Small intestine (tissue), 7 donors: ENCODE measurements at regions not wholly inside any gene's neighbourhood (a gene's known extent, or its start where the extent isn't known, plus 50 kb on each side); places are given as distances from the start of the nearest gene placed in this dataset.

Experiments
- DNase-seq, 2 donors: peaks; one replicate each; pipeline versions ENCODE4 v3.0.0 to v3.0.0-alpha.2; 2013
- FAIRE-seq: peaks from 2 replicates; lab custom pipeline; 2012; peaks lifted over from hg19 to GRCh38; lab: Jason Lieb, UNC
- H3K27ac ChIP-seq, 3 donors: one replicate each; pipeline ENCODE4 v1.5.1; 2013; ENCODE audit warnings: low read length in 2 of 3, mild to moderate bottlenecking in 2 of 3, control low read depth in 1 of 3, inconsistent platforms in 1 of 3, low read depth in 1 of 3, moderate library complexity in 1 of 3
- H3K27me3 ChIP-seq, 3 donors: one replicate each; pipeline ENCODE4 v1.6.1; 2013; ENCODE audit warnings: low read length in 3 of 3, inconsistent platforms in 1 of 3; ENCODE audit not compliant: control insufficient read depth in 3 of 3, insufficient read depth in 3 of 3
- H3K36me3 ChIP-seq, 3 donors: one replicate each; pipeline ENCODE4 v1.6.1; 2013; ENCODE audit warnings: low read length in 3 of 3, inconsistent platforms in 1 of 3, low read depth in 1 of 3, mild to moderate bottlenecking in 1 of 3, moderate library complexity in 1 of 3; ENCODE audit not compliant: control insufficient read depth in 3 of 3, insufficient read depth in 2 of 3
- H3K4me1 ChIP-seq, 3 donors: one replicate each; pipeline ENCODE4 v1.6.1; 2013; ENCODE audit warnings: low read length in 2 of 3, inconsistent platforms in 1 of 3, low read depth in 1 of 3, mild to moderate bottlenecking in 1 of 3, moderate library complexity in 1 of 3; ENCODE audit not compliant: control insufficient read depth in 3 of 3, insufficient read depth in 2 of 3
- H3K4me3 ChIP-seq, 3 donors: one replicate each; pipeline ENCODE4 v1.5.1; 2013; ENCODE audit warnings: low read length in 3 of 3, control low read depth in 1 of 3, inconsistent platforms in 1 of 3, low read depth in 1 of 3, mild to moderate bottlenecking in 1 of 3, moderate library complexity in 1 of 3
- H3K9me3 ChIP-seq, 2 donors: one replicate each; pipeline ENCODE4 v1.6.1; 2013; ENCODE audit warnings: low read depth in 1 of 2, low read length in 1 of 2; ENCODE audit not compliant: control insufficient read depth in 2 of 2, insufficient read depth in 1 of 2
- WGBS, 3 donors: extraction: QIAGEN DNeasy Blood & Tissue Kit; methylation state at CpG; one replicate each; pipeline ENCODE4 v1.1.7; 2013; 5-methylcytosine and 5-hydroxymethylcytosine counted together
- donor health status: healthy with polysubstance abuse.
- donor health status: control.
- donor health status: control.
- donor health status: Bipolar disorder and iron deficiency.
- donor health status: healthy.

DNA sequence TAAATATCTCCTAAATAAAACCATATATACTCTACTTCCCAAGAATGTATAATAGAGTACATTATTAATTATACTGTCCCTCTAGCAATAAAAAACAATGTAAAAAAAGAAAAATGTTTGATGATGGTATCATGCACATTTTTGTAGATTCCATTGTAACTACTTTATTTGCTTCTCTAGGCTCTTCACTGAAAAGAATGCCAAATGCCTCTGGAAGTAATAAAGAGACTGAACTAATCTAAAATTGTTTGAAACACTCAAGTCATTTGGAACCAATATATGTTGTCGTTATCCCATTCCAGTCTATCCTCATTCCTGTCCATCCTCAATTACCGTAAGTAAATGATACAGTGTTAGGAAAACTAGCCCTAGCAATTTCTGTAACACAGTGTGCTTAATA lies 233.6 kb downstream of the C12orf50 start:
- DNase-seq (no peak), FAIRE-seq (no peak)
- no peak overlapping the region for H3K27ac ChIP-seq
- WGBS, 3 donors = 62 to 83% (median 72%) methylated on average over 2 of the region's 2 CpGs
- no peaks in the 10 kb centered on the region for H3K36me3 ChIP-seq
- H3K4me3 ChIP-seq = no peak overlapping the region
- no peaks in the 10 kb centered on the region for H3K27me3 ChIP-seq
- H3K9me3 ChIP-seq = no peaks in the 10 kb centered on the region
- no peaks in the 10 kb centered on the region for H3K4me1 ChIP-seq

DNA sequence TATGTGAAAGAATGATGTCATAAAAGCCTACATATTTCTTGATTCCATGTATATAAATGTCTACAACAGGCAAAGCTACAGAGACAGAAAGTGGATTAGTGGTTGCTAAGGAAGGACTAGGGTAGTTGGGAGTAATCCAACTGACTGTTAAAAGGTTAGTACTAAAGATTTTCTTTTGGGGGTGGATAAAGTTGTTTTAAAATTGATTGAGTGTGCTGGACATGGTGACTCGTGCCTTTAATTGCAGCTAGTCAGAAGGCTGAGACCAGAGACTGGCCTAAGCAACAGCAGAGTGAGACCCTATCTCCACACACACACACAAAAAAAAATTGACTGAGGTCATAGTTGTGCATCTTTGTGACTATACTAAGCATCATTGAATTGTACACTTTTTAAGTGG lies 234.3 kb downstream of the C12orf50 start:
- Histone ChIP-seq H3K27me3 (no peaks in the 10 kb centered on the region), H3K4me3 (no peak overlapping the region), H3K4me1 (no peaks in the 10 kb centered on the region), H3K36me3 (no peaks in the 10 kb centered on the region), H3K9me3 (no peaks in the 10 kb centered on the region), H3K27ac (no peak overlapping the region)
- WGBS, 3 donors = 50 to 93% (median 70%) methylated on average over 1 of the region's 1 CpG
- DNase-seq (no peak), FAIRE-seq (no peak)

DNA sequence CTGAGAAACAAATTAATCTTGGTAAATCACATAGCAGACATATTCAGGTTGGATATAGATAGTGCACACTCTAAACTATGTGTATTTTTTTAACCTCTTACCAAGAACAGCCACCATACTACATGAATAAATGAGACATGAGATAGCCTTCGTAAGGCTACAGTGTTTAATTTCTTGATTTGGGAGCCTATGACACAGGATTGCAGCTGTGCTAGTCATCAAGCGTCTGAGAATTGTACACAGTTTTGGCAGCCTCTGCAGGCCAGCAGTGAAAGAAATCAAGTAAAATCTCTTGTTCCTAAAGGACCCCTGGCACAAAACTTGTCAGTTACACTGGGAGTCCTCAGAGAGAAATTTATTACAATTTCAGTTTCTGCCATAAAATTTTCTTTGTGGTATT lies 236.1 kb downstream of the C12orf50 start:
- Histone ChIP-seq H3K9me3 (no peaks in the 10 kb centered on the region), H3K27ac (no peak overlapping the region), H3K36me3 (no peaks in the 10 kb centered on the region), H3K27me3 (no peaks in the 10 kb centered on the region), H3K4me1 (no peaks in the 10 kb centered on the region), H3K4me3 (no peak overlapping the region)
- WGBS, 3 donors = 56 to 85% (median 77%) methylated on average over 2 of the region's 2 CpGs
- DNase-seq = no peak
- FAIRE-seq = no peak

DNA sequence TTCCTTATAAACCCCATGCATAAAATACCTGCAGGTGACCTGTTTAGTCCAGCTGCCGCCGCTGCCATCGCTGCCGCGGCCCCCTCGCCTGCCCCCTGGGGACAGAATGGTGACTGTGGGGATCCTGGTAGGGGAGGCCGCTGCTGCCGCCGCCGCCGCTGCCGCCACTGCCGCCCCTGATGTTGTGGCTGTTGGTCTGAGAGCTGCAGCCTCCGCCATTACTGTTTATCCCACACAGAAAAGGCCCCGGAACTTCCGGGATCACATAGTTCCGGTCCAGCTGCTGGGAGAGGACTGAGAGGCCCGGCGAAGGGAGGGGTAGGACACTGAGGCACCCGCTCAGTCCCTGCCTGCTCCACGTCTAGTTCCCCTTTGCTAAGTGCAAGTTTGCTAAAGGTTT lies 244.9 kb downstream of the C12orf50 start:
- no peak for DNase-seq
- H3K27me3 ChIP-seq = no peaks in the 10 kb centered on the region
- FAIRE-seq = no peak
- H3K4me1 ChIP-seq = no peaks in the 10 kb centered on the region
- no peaks in the 10 kb centered on the region for H3K36me3 ChIP-seq
- no peak overlapping the region for H3K27ac ChIP-seq
- WGBS, 3 donors = 94 to 96% (median 96%) methylated on average over 21 of the region's 21 CpGs
- H3K4me3 ChIP-seq = no peak overlapping the region
- no peaks in the 10 kb centered on the region for H3K9me3 ChIP-seq

DNA sequence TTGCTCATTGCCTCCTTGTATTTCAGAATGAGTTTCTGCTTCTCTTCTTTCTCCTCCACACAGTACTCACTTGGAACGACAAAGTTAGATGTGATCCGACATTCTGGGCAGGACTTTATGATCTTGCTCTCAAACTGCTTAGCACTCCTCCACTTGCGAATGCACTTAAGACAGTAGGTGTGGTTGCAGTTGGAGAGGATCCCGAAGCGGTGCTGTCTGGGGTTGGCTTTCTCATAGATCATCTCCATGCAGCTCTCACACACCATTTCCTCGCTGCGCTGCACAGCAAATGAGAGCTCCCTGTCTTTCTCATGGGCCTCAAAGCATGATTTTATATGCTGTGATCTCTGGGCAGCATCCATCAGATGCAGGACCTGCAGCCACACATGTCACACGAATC lies 245.7 kb downstream of the C12orf50 start:
- DNase-seq = no peak
- Histone ChIP-seq H3K4me1 (no peaks in the 10 kb centered on the region), H3K9me3 (no peaks in the 10 kb centered on the region), H3K27me3 (no peaks in the 10 kb centered on the region), H3K4me3 (no peak overlapping the region), H3K27ac (no peak overlapping the region), H3K36me3 (no peaks in the 10 kb centered on the region)
- no peak for FAIRE-seq
- 90 to 93% (median 91%) methylated on average over 8 of the region's 8 CpGs for WGBS, 3 donors

DNA sequence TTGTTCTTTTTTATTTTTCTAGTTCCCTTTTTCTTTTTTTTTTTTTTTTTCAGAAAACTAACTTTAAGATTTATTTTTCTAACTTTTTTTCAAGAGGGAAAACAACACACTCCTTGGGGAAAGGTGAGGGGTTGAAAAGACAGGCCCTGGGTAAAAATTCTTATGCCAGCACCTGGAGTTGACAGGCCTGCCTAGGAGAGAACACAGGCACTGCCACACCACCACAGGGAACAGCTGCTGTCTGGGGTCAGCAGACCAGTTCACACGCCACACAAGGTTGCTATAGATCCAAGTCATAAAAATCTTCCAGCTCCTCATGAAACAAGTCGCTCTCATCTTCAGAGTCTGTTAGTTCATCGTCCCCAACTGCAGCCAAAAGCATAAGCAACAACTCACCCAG lies 246.4 kb downstream of the C12orf50 start:
- 83 to 95% (median 88%) methylated on average over 3 of the region's 3 CpGs for WGBS, 3 donors
- Histone ChIP-seq H3K4me1 (no peaks in the 10 kb centered on the region), H3K27me3 (no peaks in the 10 kb centered on the region), H3K36me3 (no peaks in the 10 kb centered on the region), H3K27ac (no peak overlapping the region), H3K9me3 (no peaks in the 10 kb centered on the region), H3K4me3 (no peak overlapping the region)
- FAIRE-seq (peak; percentile 23), DNase-seq (no peak)

DNA sequence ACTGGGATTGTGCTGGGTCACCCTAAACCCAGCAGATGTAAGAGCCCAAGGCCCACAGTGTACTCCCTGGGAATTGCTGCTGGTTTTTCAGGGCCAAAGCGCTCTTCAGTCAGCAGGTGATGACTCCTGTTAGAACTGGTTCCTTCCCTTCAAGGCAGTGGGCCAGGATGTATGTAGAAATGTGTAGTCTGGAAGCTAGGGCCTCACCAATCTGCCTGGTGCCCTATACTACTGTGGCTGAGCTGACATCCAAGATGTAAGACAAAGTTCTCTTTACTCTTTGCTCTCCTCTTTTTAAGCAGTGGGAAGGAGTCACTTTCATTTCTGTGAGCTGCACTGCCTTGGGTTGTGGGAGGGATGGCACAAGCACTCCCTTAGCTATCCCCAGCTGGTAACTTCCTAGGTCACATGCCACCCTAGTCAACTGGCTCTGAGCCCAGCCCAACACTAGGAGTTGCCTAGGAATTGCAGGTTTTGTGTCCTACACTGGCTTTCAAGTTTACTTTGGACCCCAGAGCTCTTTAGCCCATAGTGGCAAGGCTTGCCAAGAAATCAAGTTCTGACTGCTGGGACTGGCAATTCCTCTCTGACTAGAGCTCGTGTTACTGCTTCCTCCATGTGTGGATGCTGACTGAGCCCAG lies 249.2 kb downstream of the C12orf50 start:
- H3K4me3 ChIP-seq = no peak overlapping the region
- H3K27me3 ChIP-seq = no peaks in the 10 kb centered on the region
- FAIRE-seq (no peak), DNase-seq (no peak)
- 69 to 71% (median 70%) methylated on average over 2 of the region's 2 CpGs for WGBS, 3 donors
- H3K36me3 ChIP-seq = no peaks in the 10 kb centered on the region
- no peaks in the 10 kb centered on the region for H3K9me3 ChIP-seq
- no peaks in the 10 kb centered on the region for H3K4me1 ChIP-seq
- H3K27ac ChIP-seq = no peak overlapping the region

DNA sequence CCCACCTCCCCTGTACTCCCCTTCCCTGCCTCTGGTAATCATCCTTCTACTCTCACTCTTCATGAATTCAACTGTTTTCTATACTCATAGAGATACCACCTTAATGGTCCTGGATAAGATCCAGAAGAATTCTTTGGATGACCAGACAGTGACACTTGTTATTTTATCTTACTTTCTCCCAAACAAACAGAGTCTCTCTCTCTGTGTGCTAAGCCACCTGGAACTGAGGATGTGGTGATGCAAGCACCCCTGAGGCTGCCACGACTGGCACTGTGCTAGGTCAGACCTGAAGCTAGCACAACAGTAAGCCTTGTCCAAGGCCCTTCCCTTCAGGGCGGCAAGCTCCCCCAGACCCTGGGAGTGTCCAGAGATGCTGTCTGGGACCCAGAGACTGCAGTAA lies 250.2 kb downstream of the C12orf50 start:
- no peaks in the 10 kb centered on the region for H3K36me3 ChIP-seq
- DNase-seq = no peak
- no peak for FAIRE-seq
- no peak overlapping the region for H3K4me3 ChIP-seq
- no peaks in the 10 kb centered on the region for H3K27me3 ChIP-seq
- 81 to 95% (median 81%) methylated on average over 2 of the region's 2 CpGs for WGBS, 3 donors
- no peaks in the 10 kb centered on the region for H3K9me3 ChIP-seq
- no peaks in the 10 kb centered on the region for H3K4me1 ChIP-seq
- H3K27ac ChIP-seq = no peak overlapping the region

DNA sequence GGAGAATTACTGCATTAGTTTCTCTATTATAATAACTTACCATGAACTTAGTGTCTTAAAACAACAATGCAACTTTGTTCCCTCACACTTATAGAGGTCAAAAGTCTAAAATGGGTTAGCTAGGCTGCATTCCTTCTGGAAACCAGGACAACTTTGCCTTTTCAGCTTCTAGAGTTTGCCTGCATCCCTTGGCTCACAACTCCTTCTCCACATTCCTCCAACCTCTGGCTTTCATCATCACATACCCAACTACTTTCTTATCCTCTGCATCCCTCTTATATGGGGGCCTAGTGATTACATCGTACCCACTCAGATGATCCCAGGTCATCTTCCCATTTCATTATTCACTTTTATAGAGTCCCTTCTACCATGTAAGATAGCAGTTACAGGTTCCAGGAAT lies 251.1 kb downstream of the C12orf50 start:
- Histone ChIP-seq H3K4me1 (no peaks in the 10 kb centered on the region), H3K27me3 (no peaks in the 10 kb centered on the region), H3K4me3 (no peak overlapping the region), H3K27ac (no peak overlapping the region), H3K9me3 (no peaks in the 10 kb centered on the region), H3K36me3 (no peaks in the 10 kb centered on the region)
- FAIRE-seq (no peak), DNase-seq (no peak)
- WGBS, 3 donors = 84 to 94% (median 91%) methylated on average over 1 of the region's 1 CpG
